Ovary (tissue), 3 donors: ENCODE measurements at regions not wholly inside any gene's neighbourhood (a gene's known extent, or its start where the extent isn't known, plus 50 kb on each side); places are given as distances from the start of the nearest gene placed in this dataset.

Source experiments
- EP300 ChIP-seq: sonication (generic); formaldehyde crosslinking; IDR thresholded peaks from one replicate; pipeline ENCODE4 v1.6.1; 2017; ENCODE audit warnings: antibody characterized with exemption
- POLR2A ChIP-seq: fragments of 450-650 bp; IDR thresholded peaks from one replicate; pipeline ENCODE4 v1.6.1; 2017; ENCODE audit warnings: antibody characterized with exemption, mild to moderate bottlenecking, moderate library complexity
- TF ChIP-seq, protein P1 (sequence below), 3 donors: fragments of 450-650 bp in 2 of 3; fragments of 200-600 bp in 1 of 3; IDR thresholded peaks; one replicate each; pipeline versions ENCODE4 v1.5.1 to v1.8.0; 2016 to 2022; ENCODE audit warnings: antibody characterized with exemption in 3 of 3, mild to moderate bottlenecking in 1 of 3
- donor health status: DM: no; HTN: no; CAD: no.

DNA sequence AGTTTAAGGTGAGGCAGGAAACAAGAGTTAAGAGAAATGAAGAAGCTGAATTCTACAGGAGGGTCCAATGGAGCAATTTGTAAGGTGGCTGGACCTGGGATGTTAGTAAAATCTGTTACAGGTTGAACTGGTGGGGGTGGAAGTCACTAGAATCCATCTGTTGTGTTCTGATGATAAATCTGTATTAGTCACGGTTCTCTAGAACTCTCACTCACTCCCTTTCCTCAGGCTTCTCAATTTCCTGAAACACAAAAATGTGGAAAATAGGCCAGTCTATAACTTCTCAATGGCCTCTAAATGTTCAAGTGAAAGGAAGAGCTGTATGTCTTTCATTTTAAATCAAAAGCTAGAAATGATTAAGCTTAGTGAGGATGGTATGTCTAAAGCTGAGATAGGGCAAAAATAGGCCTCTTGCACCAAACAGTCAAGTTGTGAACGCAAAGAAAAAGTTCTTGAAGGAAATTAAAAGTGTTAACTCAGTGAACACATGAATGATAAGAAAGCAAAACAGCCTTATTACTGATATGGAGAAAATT lies 180.2 kb upstream of the CBLB start:
- TF ChIP-seq, protein P1, sequence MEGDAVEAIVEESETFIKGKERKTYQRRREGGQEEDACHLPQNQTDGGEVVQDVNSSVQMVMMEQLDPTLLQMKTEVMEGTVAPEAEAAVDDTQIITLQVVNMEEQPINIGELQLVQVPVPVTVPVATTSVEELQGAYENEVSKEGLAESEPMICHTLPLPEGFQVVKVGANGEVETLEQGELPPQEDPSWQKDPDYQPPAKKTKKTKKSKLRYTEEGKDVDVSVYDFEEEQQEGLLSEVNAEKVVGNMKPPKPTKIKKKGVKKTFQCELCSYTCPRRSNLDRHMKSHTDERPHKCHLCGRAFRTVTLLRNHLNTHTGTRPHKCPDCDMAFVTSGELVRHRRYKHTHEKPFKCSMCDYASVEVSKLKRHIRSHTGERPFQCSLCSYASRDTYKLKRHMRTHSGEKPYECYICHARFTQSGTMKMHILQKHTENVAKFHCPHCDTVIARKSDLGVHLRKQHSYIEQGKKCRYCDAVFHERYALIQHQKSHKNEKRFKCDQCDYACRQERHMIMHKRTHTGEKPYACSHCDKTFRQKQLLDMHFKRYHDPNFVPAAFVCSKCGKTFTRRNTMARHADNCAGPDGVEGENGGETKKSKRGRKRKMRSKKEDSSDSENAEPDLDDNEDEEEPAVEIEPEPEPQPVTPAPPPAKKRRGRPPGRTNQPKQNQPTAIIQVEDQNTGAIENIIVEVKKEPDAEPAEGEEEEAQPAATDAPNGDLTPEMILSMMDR (IDR thresholded peaks at IDR 0.05) = no peak
- TF ChIP-seq POLR2A (no peak), EP300 (no peak)
